Vagina (tissue), 2 donors: ENCODE measurements at regions not wholly inside any gene's neighbourhood (a gene's known extent, or its start where the extent isn't known, plus 50 kb on each side); places are given as distances from the start of the nearest gene placed in this dataset.

ENCODE experiments used
- DNase-seq, 2 donors: peaks; one replicate each; pipeline ENCODE4 v3.0.0-alpha.2; 2017; ENCODE audit errors: extremely low spot score in 2 of 2
- H3K27ac ChIP-seq: fragments of 200-600 bp; sonication (generic); one replicate; pipeline ENCODE4 v1.5.1; 2019
- H3K27me3 ChIP-seq: fragments of 200-600 bp; sonication (generic); one replicate; pipeline ENCODE4 v1.5.1; 2019
- H3K36me3 ChIP-seq, 2 donors: fragments of 200-600 bp; sonication (generic); one replicate each; pipeline ENCODE4 v1.5.1; 2017 to 2019
- H3K4me1 ChIP-seq: fragments of 200-600 bp; sonication (generic); one replicate; pipeline ENCODE4 v1.5.1; 2019
- H3K4me3 ChIP-seq, 2 donors: fragments of 200-600 bp; sonication (generic); 1 replicate in 1 of 2; 2 replicates in 1 of 2; pipeline ENCODE4 v1.5.1; 2016 to 2019
- H3K9me3 ChIP-seq: fragments of 200-600 bp; sonication (generic); one replicate; pipeline ENCODE4 v1.5.1; 2019
- POLR2A ChIP-seq, 2 donors: fragments of 450-650 bp; IDR thresholded peaks; one replicate each; pipeline ENCODE4 v1.6.1; 2017; ENCODE audit warnings: antibody characterized with exemption in 2 of 2, mild to moderate bottlenecking in 2 of 2, moderate library complexity in 2 of 2
- POLR2AphosphoS5 ChIP-seq, 2 donors: sonication (generic); formaldehyde crosslinking; IDR thresholded peaks; one replicate each; pipeline ENCODE4 v1.9.0; 2017; ENCODE audit warnings: antibody characterized with exemption in 2 of 2, mild to moderate bottlenecking in 2 of 2, low read depth in 1 of 2; ENCODE audit not compliant: insufficient read depth in 1 of 2
- intact Hi-C: fragments of 100-400 bp; cut with DNase I; formaldehyde crosslinking; loops from one replicate; pipeline ENCODE4 v1.15.1; 2023
- TF ChIP-seq, protein P1 (sequence below), 3 experiments: fragments of 450-650 bp in 2 of 3; fragments of 200-600 bp in 1 of 3; sonication (generic) in 1 of 3; IDR thresholded peaks; one replicate each; pipeline ENCODE4 v1.5.1; 2017 to 2019; ENCODE audit warnings: antibody characterized with exemption in 3 of 3, mild to moderate bottlenecking in 2 of 3, moderate library complexity in 2 of 3

DNA sequence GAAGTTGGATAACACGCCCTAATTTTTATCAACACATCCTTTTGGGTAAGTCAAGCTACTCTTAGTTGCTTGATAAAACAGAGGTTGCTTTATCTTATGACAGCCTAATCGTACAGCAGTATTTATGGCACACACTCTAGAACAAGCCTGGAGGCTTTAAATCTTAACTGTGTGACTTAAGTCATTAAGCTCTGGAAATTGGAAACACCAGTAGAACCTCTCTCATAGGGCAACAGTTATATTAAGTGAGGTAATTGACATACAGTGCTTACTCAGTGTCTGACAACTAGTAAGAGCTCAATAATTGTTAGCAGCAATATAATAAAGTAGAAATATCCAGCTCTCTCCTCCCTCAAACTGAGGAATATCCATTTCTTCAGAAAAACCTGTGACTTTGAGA, 808.9 kb upstream of the WWC1 start:
- Histone ChIP-seq H3K36me3 (no peaks in the 10 kb centered on the region), H3K27me3 (no peaks in the 10 kb centered on the region), H3K27ac (no peak overlapping the region), H3K4me3 (no peak overlapping the region), H3K9me3 (no peaks in the 10 kb centered on the region), H3K4me1 (no peaks in the 10 kb centered on the region)
- TF ChIP-seq, protein P1, sequence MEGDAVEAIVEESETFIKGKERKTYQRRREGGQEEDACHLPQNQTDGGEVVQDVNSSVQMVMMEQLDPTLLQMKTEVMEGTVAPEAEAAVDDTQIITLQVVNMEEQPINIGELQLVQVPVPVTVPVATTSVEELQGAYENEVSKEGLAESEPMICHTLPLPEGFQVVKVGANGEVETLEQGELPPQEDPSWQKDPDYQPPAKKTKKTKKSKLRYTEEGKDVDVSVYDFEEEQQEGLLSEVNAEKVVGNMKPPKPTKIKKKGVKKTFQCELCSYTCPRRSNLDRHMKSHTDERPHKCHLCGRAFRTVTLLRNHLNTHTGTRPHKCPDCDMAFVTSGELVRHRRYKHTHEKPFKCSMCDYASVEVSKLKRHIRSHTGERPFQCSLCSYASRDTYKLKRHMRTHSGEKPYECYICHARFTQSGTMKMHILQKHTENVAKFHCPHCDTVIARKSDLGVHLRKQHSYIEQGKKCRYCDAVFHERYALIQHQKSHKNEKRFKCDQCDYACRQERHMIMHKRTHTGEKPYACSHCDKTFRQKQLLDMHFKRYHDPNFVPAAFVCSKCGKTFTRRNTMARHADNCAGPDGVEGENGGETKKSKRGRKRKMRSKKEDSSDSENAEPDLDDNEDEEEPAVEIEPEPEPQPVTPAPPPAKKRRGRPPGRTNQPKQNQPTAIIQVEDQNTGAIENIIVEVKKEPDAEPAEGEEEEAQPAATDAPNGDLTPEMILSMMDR (IDR thresholded peaks at IDR 0.05): no peak
- TF ChIP-seq POLR2A (IDR thresholded peaks at IDR 0.05): no peak
- TF ChIP-seq POLR2AphosphoS5 (IDR thresholded peaks at IDR 0.05; ENCODE audit: insufficient read depth in 1 of 2, low read depth in 1 of 2): no peak
- no peak for DNase-seq
- intact Hi-C loops: no loop called here

DNA sequence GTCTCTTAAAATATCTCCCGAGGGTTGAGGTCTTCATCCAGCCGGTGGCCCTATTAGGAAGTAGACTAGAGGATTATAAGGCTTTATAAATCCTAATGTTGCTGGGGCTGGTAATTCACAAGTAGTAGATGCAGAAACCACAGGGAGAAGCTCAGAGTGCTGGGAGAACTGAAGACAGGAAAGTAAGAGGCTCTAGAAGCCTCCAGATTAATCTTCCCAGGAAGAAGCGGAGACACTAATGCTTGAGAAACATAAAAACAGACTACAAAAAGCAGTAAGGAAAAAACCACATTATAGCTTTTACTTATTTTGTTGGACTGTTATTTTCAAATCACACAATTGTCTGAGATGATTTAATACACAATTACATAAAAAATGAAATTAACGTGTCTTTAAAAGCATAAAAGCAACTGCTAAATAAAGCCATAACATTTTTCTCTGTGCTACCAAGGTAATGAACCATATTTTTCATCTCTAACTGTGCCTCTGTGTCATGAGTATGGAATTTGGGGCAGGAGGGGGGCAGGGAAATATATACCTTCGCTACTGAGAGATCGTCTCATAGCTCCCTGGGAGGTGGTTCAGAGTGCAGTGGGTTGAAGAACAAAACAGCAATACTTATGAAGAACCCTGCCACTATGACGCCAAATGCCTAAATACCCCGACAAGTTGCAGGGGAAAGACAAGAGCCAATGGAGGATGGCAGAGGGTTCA, 806.2 kb upstream of the WWC1 start:
- Histone ChIP-seq H3K9me3 (no peaks in the 10 kb centered on the region), H3K4me3 (no peak overlapping the region), H3K27ac (no peak overlapping the region), H3K36me3 (no peaks in the 10 kb centered on the region), H3K4me1 (no peaks in the 10 kb centered on the region), H3K27me3 (no peaks in the 10 kb centered on the region)
- TF ChIP-seq POLR2A (IDR thresholded peaks at IDR 0.05): no peak
- intact Hi-C loops: no loop called here
- DNase-seq: no peak

DNA sequence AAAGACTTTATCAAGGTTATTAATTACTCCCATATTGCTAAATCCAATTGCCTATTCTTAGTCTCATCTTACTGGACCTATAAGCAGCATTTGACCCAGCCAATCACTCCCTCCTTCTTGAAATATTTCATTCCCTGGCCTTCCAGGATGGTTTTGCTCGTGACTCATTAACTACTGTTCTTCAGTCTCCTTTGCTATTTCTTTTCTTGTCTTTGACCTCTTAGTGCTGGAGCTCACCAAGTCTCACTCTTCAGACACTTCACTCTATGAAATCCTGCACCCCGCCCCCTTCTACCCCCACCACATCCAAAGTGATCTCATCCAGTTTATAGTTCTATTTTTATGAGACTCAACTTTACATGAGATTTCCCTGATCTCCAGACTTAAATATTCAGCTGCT, 803.1 kb upstream of the WWC1 start:
- intact Hi-C loops: no loop called here
- Histone ChIP-seq H3K36me3 (no peaks in the 10 kb centered on the region), H3K9me3 (no peaks in the 10 kb centered on the region), H3K27me3 (no peaks in the 10 kb centered on the region), H3K4me1 (no peaks in the 10 kb centered on the region), H3K27ac (no peak overlapping the region), H3K4me3 (no peak overlapping the region)
- no peak for DNase-seq
- no peak for TF ChIP-seq POLR2A (IDR thresholded peaks at IDR 0.05)
- TF ChIP-seq POLR2AphosphoS5 (IDR thresholded peaks at IDR 0.05; ENCODE audit: insufficient read depth in 1 of 2, low read depth in 1 of 2): no peak
- TF ChIP-seq, protein P1 (IDR thresholded peaks at IDR 0.05): no peak

DNA sequence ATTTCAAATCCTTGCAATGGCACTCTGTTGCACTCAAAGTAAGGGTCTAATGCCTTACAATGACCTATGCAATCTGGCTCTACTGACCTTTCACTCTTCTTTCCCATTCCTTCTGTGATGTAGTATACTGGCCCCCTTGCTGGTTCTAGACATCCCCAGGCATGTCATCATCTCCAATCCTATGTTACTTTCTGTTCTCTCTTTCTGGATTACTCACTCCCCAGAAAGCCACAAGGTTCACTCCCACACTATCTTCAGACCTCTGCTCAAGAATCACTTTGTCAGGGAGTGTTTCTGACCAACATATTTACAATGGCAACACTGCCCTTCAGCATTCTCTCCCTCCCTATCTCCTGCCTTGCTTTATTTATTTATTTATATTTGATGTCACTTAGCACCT, 802.2 kb upstream of the WWC1 start:
- TF ChIP-seq POLR2A (IDR thresholded peaks at IDR 0.05) (no peak), POLR2AphosphoS5 (IDR thresholded peaks at IDR 0.05; ENCODE audit: insufficient read depth in 1 of 2, low read depth in 1 of 2) (no peak)
- TF ChIP-seq, protein P1 (IDR thresholded peaks at IDR 0.05): no peak
- Histone ChIP-seq H3K9me3 (no peaks in the 10 kb centered on the region), H3K4me3 (no peak overlapping the region), H3K4me1 (no peaks in the 10 kb centered on the region), H3K27me3 (no peaks in the 10 kb centered on the region), H3K36me3 (no peaks in the 10 kb centered on the region), H3K27ac (no peak overlapping the region)
- intact Hi-C loops: no loop called here
- no peak for DNase-seq

DNA sequence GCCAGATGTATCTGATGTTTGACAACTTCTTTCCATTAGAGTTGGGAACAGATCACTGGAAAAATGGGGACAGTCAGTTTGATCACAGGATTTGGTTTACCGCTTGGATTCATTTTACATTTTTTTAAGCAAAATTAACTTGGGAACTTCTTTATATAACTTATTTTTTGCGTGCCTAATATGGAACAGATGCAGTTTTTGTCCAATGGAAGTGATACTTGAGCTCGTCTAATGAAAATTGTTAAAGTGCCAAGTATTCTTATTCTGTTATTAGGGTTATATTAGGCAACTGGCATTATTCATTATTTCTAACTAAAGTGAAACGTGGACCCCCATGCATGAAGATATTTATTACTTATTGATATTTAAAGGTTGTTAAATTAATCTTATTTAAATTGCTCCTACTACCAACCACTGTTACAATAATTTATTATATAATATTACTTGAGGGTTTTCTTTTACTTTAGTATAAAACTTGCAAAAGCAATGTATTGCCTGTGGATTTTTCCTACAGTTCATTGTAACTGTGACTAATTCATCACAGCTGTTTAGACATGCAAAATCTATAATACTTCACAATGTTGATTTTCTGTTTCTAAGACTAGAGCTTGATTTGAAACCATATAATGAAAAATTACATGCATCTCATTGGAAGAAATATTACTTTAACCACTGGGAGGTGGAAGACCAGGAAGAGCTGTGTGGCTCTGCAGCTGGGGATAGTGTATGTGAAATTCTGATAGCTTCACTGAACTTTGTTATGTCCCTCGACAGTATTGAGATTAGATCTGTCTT, 787.3 kb upstream of the WWC1 start:
- Histone ChIP-seq H3K4me3 (no peak overlapping the region), H3K4me1 (no peaks in the 10 kb centered on the region), H3K27ac (no peak overlapping the region), H3K9me3 (no peaks in the 10 kb centered on the region), H3K36me3 (no peaks in the 10 kb centered on the region), H3K27me3 (no peaks in the 10 kb centered on the region)
- intact Hi-C loops: no loop called here
- DNase-seq: no peak
- TF ChIP-seq POLR2AphosphoS5 (IDR thresholded peaks at IDR 0.05; ENCODE audit: insufficient read depth in 1 of 2, low read depth in 1 of 2) (no peak), POLR2A (IDR thresholded peaks at IDR 0.05) (no peak)
- TF ChIP-seq, protein P1 (IDR thresholded peaks at IDR 0.05): no peak
